ENCODE measurements at regions not wholly inside any gene's neighbourhood (a gene's known extent, or its start where the extent isn't known, plus 50 kb on each side); places are given as distances from the start of the nearest gene placed in this dataset.

DNA sequence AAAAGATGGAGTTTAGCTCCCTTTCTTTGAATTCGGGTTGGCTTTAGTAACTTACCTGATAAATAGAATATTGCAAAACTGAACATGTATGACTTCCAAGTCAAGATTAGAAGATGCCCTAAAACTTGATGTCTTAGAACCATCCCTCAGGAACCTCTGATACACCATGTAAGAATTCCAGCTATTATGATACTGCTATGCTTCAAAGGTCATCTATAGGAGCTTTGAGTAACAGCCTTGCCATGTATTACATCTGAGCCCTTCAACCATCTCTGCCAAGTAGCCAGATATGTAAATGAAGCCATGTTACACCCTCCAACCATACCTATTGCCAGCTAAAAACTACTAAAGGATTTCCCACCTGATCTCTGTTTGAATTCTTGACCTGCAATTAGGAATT lies 854.2 kb downstream of the SI start:
- H3K27me3 ChIP-seq = no peaks in the 10 kb centered on the region
- no peaks in the 10 kb centered on the region for H3K9me3 ChIP-seq
- H3K27ac ChIP-seq = no peak overlapping the region
- no peak for DNase-seq
- intact Hi-C loops (cut with DNase I) = no loop called here
- H3K4me1 ChIP-seq = no peaks in the 10 kb centered on the region
- no peaks in the 10 kb centered on the region for H3K36me3 ChIP-seq
- no peak for ATAC-seq
- TF ChIP-seq, protein P1, sequence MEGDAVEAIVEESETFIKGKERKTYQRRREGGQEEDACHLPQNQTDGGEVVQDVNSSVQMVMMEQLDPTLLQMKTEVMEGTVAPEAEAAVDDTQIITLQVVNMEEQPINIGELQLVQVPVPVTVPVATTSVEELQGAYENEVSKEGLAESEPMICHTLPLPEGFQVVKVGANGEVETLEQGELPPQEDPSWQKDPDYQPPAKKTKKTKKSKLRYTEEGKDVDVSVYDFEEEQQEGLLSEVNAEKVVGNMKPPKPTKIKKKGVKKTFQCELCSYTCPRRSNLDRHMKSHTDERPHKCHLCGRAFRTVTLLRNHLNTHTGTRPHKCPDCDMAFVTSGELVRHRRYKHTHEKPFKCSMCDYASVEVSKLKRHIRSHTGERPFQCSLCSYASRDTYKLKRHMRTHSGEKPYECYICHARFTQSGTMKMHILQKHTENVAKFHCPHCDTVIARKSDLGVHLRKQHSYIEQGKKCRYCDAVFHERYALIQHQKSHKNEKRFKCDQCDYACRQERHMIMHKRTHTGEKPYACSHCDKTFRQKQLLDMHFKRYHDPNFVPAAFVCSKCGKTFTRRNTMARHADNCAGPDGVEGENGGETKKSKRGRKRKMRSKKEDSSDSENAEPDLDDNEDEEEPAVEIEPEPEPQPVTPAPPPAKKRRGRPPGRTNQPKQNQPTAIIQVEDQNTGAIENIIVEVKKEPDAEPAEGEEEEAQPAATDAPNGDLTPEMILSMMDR (IDR thresholded peaks at IDR 0.05) = no peak
- no peak overlapping the region for H3K4me3 ChIP-seq

DNA sequence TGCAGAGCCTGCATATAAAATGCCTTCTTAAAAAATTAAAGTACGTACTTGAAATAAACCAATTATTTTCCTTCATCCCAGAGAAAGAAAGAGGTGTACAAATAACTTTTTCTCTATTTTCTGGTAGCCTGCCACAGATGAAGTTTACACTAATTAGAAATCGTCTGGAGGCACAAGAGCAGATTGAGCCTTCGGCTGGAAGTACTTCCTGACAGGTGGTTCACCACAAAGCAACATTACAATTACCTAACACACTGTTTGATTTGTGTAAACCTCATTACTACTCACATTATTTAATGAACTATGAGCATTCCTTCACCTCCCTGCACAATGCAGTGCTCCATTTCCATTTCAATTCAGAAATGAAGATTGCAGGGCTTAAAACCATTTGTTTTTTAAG lies 856.1 kb downstream of the SI start:
- TF ChIP-seq, protein P1 (IDR thresholded peaks at IDR 0.05) = no peak
- Histone ChIP-seq H3K36me3 (no peaks in the 10 kb centered on the region), H3K27ac (no peak overlapping the region), H3K4me1 (no peaks in the 10 kb centered on the region), H3K27me3 (no peaks in the 10 kb centered on the region), H3K4me3 (no peak overlapping the region), H3K9me3 (no peaks in the 10 kb centered on the region)
- DNase-seq (no peak), ATAC-seq (no peak)
- intact Hi-C loops (cut with DNase I) = no loop called here

GRCh38 chr3:164221297-164221696 lies 857.0 kb downstream of the SI start:
- intact Hi-C loops (cut with DNase I) = no loop called here
- Histone ChIP-seq H3K4me3 (no peak overlapping the region), H3K9me3 (no peaks in the 10 kb centered on the region), H3K27ac (no peak overlapping the region), H3K36me3 (no peaks in the 10 kb centered on the region), H3K4me1 (no peaks in the 10 kb centered on the region), H3K27me3 (no peaks in the 10 kb centered on the region)
- DNase-seq = no peak
- ATAC-seq = no peak
- TF ChIP-seq, protein P1 (IDR thresholded peaks at IDR 0.05) = no peak

DNA sequence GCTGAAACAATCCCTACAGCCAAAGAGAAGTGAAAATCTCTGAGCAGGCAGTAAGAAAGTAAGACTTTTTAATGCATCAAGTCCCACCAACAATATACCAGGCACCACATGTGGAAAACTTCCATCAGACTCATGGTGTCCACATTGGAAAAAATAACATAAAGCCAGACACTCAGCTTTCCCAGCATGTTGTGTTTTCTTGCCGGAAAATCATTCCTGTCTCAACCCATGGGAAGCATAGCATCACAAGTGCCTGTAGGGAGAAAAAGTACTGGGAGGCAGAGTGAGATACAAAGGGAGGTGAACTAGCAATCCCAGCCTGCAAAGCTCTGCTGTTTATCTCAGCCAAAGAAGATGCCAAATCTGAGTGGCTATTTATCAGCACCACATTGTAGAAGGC lies 868.9 kb downstream of the SI start:
- no peaks in the 10 kb centered on the region for H3K9me3 ChIP-seq
- intact Hi-C loops (cut with DNase I) = no loop called here
- no peaks in the 10 kb centered on the region for H3K27me3 ChIP-seq

GRCh38 chr3:164208821-164209220 lies 869.5 kb downstream of the SI start:
- TF ChIP-seq, protein P1 (IDR thresholded peaks at IDR 0.05) = no peak
- intact Hi-C loops (cut with DNase I) = no loop called here
- Histone ChIP-seq H3K4me3 (no peak overlapping the region), H3K27me3 (no peaks in the 10 kb centered on the region), H3K27ac (no peak overlapping the region), H3K4me1 (no peaks in the 10 kb centered on the region), H3K36me3 (no peaks in the 10 kb centered on the region), H3K9me3 (no peaks in the 10 kb centered on the region)
- DNase-seq (no peak), ATAC-seq (no peak)

More for the DNA sequence above, 868.9 kb downstream of the SI start:
- Histone ChIP-seq H3K36me3 (no peaks in the 10 kb centered on the region), H3K27ac (no peak overlapping the region), H3K4me3 (no peak overlapping the region), H3K4me1 (no peaks in the 10 kb centered on the region)
- ATAC-seq (no peak), DNase-seq (no peak)
- TF ChIP-seq, protein P1 (IDR thresholded peaks at IDR 0.05) = no peak

- Histone ChIP-seq H3K9me3 (no peaks in the 10 kb centered on the region), H3K4me1 (no peaks in the 10 kb centered on the region), H3K27me3 (no peaks in the 10 kb centered on the region), H3K36me3 (no peaks in the 10 kb centered on the region), H3K4me3 (no peak overlapping the region), H3K27ac (no peak overlapping the region)
- TF ChIP-seq, protein P1 (IDR thresholded peaks at IDR 0.05) = no peak
- ATAC-seq (no peak), DNase-seq (no peak)
- intact Hi-C loops (cut with DNase I) = no loop called here
Measured at GRCh38 chr3:164208048-164208447, 870.2 kb downstream of the SI start.

All from upper lobe of right lung (tissue), 1 donor.